RPMI7951 (cell line): ENCODE measurements at regions not wholly inside any gene's neighbourhood (a gene's known extent, or its start where the extent isn't known, plus 50 kb on each side); places are given as distances from the start of the nearest gene placed in this dataset.
"Not testable (repeated sequence)": the region's sequence is repeated elsewhere in the genome, so short reads cannot be mapped to it uniquely, and the experiment has no call there.

Source experiments
- DNase-seq: peaks from one replicate; pipeline ENCODE4 v3.0.0-alpha.2; 2012; ENCODE audit warnings: low read depth

DNA sequence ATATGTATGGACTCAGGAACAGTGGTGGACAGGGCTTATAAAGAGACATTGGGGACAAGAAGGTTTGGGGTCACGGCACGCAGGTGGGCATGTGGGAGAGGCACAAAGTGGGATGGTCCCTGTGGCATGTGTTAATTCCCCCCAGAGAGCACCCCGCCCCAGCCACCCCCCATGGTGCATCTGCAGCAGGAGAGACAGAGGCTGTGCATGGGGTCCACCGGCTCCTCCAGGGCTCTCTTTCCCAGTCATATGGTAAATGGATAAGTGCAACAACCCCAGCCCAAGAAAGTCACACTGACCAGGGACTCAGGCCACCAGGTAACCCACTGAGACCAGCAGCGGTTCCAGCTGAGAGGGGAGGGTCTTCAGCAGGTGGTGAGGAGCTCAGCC lies 242.1 kb downstream of the BCL11B start:
- no peak for DNase-seq

DNA sequence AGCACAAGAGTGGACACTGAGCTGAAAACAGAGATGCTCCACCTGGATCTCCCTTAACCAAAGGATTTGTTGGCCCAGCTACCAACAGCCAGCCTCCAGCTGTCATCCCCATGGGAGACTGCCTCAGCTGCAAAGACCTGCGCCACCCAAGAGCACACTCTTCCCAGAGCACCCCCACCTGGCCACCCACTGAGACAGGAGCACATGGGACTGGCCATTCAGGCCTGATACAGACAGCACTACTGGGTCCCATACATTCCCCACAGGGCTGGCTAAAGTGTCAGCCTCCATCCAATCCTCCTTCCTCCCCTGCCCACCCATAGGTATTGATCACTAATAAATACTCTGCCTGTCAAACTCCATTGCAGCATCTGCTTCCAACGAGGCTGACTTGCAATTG lies 241.5 kb downstream of the BCL11B start:
- DNase-seq, result no peak

DNA sequence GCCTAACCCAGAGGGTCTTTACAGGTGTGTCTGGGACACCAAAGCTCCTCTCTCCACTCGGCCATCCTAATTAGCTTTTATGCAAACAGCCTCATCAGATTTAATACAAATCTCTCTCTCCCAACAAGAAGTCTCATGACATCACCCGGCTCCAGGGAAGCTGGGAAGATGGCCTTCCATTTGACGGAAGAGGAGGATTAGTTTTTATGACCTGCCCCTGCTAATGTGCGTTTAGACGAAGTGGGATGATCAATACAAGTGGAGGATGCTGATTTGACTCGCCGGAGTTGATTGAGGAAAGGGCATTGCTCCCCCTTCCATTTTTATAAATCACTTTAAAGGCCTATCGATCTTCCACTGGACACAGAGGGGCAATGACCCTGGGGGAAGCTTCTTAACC lies 239.2 kb downstream of the BCL11B start:
- no peak for DNase-seq

DNA sequence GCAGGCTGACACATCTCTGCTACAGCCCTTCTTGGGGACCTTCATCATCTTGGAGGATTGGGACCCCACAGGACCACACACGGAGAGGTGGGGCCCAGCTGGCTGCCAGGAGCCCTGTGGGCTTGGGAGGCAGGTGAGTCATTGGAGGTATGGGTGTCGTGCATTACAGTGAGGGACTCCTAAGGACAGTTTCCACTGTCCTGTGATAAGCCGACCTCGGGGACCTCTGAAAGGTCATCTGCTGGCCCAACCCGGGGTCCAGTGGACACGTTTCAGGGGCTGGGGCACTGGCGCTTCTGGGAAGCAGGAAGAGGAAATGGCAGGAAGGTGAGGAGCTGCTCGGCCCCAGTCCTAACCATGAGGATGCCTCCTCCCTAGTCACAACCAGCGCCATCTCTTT lies 238.0 kb downstream of the BCL11B start:
- no peak for DNase-seq

DNA sequence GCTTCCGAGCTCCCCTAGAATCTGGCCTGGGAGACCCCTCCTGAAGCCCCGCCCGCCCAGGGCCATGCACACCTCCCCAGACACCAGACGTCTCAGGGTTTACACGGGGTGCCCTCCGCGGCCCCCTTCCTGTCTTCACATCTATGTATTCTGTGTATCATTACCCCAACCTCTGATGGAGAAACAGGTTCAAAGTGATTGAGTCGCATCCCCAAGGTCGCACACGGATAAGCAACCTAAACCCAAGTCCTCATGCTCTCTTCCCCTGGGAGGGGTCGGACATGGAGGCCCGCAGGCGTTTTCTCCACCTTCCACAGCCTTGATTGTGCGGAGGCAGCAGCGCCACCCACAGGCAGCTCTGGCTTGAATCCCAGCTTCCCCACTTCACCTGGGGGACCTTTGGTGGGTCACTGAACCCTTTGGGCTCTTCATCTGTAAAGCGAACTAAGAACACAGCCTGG lies 237.3 kb downstream of the BCL11B start:
- DNase-seq, result no peak

DNA sequence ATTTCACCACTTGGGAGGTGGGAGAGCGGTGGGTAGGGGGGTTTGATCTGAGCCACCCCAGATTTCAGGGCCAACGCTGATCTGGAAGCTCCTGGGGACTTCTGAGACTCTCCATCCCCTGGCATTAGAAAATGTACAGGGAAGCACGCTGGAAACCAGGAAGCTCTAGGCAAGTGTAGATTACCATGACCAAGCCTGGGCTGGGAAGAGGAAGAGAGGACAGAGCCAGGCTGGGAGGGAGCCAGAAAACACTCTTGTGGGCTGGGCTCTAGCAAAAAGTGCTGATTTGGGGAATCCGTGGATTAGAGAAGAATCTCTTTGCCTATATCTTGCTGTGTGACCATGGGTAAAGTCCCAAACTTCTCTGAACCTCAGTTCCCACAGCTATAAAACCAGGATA lies 236.7 kb downstream of the BCL11B start:
- DNase-seq, result peak; percentile 77

DNA sequence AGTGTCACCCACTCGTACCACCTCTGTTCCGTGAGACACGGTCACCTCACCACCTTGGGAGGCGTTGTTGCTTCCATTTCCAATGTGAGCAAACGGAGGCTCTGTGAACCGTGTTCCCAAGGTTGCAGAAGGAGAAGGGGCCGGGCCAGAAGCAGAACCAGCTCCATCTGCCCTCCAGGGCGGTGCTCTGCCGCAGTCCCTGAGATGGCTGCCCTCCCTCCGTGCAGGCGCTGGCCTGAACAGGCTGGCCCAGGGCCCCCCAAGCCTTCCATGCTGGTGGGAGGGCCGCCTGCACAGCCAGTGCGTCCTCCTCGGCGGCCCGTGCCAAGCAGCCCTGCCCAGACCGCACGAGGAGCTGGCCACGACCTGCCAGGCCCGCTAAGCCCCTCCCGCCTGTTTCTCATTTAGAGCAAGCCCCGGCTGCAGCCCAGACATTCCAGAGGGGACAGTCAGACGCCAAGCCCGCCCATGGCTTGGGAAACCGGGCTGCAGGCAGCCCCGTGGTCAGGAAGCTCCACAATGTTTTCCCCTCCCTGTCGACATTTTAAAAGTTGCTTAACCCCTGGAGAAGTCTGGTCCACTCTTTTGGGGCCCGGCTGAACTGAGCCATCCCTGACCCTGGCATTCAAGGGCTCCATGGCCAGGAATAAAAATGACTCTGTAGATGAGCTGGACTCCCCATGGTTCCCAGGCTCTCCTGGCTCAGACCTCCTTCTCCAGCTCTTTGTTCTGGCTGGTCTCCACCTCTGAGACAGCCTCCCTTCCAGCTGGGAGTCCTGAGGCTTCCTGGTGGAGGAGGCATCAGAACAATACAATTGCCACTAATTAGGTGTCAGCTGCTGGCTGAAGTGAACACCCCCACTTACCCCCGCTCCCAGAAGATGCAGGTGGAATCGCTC lies 236.0 kb downstream of the BCL11B start:
- DNase-seq, result peak; percentile 95

DNA sequence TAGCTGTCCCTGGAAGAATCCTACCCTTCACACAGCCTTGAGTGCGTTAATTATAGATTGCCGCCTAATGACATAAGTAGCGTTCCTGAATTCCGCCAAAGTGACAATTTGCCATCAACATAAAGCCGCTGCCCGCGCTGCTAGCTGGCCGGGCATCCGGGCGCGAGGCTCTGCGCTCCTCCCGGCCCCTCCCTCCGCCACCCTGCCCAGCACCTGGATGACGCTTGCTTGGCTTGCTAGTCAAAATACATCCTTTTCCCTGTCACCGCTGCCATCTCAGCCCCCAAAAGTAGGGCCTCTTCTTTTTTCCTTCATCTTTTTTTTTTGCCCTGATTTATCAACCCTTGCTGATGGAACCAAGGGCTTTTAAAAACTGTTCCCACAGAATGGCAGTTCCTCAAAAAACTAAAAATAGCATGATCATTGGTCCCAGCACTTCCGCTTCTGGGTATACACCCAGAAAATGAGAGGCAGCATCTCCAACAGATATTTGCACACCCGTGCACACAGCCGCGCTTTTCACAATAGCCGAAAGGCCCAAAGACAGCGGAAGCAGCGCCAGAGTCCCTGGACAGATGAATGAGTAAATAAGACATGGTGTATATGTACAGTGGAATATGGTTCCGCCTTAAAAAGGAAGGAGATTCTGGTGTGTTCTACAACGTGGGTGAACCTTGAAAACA lies 235.2 kb downstream of the BCL11B start:
- no peak for DNase-seq

DNA sequence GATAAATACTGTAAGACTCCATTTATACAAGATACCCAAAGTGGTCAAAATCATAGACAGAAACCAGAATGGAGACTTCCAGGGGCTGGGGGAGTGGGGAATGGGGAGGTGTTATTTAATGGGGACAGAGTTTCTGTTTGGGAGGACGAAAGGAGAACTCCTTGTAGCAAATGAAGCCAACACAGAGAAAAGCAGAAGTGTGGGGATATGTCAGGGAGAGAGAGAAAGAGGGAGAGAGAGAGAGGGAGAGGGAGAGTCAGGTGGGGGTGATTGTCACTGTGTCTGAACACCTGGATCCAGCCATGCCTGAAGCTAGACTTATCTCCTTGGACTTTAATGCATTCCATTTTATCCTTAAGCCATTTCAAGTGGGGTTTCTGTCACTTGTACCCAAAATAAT lies 234.7 kb downstream of the BCL11B start:
- not testable (repeated sequence) for DNase-seq

DNA sequence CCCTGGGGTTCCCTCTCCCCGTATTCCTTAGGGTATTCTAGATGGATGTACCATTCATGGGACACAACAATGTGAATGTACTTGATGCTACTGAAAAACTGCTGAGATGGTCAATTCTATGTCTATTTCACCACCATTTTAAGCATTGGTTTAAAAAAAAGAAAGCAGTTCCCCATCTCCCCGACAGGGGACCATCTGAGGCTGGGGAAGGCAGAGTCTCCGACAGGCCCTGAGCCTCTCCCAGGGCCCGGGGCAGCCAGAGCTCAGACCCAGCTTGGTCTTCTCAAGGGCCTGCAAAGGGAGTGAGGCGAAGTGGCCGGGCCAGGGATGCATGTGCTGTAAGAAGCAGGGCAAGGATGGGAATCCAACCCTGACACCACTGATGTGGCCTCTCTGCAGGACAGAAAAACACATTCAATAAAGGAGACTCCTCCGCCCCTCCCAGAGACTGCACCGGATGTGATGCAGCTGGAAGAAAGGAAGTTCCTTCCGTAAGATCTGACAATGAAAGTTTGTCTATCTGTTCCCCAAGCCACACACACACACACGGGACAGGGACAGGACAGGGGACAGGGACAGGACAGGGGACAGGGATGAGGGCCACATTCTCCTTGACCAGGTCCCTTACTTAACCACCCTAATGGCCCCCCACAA lies 234.1 kb downstream of the BCL11B start:
- DNase-seq, result peak; percentile 19

DNA sequence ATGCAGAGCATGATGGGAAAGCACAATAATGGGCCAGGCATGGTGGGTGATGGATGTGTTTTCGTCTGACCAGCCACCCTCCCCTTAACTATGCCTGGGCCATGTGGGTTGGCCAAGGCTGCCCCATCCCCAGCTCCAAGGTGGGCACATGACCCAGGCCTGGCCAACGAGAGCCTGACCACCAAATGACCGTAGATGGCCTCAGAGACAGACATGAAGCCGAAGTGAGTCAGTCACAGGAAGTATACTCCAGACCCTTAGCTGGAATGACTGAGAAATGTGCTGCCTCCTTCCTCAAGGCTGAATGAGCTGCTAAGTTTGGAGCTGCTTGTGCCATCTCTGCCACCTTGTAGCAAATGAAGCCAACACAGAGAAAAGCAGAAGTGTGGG lies 233.6 kb downstream of the BCL11B start:
- peak; percentile 84 for DNase-seq

DNA sequence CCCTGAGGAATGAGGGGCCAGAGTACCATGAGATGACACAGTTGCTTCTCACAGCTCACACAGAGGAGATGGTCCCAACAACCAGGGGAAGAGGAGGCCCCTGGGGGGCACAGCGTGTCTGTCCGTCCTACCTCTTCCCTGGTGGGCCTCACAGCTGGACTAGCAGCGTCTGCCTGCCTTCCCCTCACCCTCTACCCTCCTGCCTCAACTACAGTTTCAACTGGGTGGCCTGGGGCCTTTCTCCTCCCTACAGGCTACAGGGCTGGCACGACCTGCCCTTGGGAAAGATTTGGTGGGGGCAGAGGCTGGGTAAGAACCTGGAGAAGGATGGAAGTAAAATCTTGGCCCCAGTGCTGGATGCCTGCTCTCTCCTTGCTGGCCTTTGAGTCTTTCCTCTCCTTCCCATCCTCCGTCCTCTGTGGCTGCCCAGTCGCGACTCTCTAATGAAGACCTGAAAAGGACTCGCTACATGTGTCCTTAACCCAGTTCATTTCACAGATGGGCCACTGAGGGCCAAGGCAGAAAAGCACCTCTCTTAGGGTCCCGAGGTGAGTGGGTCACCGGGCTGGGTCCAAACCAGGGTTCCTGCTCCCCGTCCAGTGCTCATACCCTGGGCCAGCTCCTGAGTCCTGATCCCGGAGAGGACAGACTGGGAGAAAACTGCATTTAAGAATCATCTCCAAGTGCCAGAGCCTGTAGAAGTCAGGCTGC lies 232.5 kb downstream of the BCL11B start:
- no peak for DNase-seq

DNA sequence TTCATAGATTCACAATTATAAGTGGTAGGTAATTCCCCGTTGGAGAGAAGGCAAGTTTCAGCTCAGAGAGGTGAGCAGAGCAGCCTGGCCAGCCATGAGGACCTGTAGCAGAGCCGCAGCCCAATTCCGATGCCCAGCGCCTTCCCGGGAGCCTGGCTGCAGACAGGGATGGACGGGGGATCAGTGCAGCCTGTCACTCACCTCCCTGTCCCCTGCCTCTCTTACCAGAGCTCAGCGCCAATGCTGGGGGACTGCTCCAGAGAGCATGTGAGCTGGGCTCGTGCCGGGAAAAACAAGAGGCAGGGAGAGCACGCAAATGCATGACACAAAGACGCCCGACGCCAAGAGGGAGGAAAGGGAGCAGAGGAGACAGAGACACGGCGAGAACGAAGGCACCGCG lies 231.9 kb downstream of the BCL11B start:
- DNase-seq, result no peak

DNA sequence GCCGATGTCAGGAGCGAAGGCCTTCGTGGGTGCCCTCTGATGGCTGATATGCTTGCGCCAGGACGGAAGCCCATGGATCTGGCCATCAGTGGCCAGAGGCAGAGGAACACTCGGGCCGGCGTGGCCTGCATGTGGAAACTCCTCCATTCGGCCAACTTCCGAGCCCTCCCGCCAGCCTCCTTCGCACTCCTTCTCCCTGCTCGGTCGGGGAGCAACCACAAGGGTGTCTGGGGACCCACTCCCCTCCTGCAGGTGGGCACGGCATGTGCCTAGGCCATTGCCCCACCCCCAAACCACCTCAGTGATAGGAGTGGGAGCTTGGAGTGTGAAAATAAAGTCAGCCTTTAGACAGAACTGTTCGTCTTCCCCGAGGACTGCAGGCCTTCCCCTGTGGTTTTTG lies 231.3 kb downstream of the BCL11B start:
- no peak for DNase-seq

DNA sequence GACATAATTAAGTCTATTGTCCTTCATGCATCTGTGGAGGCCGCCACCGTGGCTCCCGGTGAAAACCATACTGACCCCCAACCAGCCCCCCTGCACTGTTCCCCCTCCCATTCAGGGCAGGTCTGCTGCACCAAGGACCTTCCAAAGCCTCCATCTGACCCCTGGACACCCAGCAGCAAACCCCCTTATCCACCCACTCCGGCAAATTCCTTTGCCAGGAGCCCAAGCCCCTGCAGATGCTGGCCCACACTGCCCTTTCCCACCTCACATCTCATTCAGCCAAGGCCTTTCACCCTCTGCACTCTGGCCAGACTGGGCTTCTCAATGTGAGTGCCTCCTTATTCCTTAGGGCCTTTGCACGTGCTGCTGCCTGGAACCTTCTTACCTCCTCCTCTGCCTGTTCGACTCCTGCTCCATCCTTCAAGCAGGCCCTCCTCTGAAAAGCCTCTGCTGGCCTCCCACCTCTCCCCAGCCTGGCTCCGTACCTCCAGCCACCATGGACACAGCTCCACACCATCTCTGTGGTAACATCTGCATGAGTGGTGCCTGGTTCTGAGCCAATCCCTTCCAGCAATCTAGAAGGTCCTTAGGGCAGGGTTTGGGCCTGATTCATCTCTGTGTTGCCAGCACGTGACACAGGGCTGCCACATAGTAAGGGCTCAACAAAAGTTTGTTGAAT lies 230.7 kb downstream of the BCL11B start:
- peak; percentile 59 for DNase-seq

DNA sequence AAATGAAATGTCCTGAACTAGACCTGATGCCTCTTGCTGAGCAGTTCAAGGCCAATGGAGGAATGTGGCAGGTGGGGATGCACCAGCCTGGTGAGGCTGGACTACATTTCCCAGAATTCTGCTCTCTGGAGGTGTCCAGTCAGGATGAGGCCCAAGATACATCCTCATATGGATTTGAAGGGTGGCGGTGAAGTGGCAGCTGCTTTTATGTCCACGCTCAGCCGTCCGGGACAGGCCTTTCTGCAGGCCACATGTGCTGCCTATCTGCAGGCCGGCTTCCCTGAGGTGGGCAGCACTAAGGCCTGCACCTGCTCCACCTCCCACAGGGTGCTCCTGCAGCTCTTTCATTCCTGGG lies 230.2 kb downstream of the BCL11B start:
- no peak for DNase-seq

DNA sequence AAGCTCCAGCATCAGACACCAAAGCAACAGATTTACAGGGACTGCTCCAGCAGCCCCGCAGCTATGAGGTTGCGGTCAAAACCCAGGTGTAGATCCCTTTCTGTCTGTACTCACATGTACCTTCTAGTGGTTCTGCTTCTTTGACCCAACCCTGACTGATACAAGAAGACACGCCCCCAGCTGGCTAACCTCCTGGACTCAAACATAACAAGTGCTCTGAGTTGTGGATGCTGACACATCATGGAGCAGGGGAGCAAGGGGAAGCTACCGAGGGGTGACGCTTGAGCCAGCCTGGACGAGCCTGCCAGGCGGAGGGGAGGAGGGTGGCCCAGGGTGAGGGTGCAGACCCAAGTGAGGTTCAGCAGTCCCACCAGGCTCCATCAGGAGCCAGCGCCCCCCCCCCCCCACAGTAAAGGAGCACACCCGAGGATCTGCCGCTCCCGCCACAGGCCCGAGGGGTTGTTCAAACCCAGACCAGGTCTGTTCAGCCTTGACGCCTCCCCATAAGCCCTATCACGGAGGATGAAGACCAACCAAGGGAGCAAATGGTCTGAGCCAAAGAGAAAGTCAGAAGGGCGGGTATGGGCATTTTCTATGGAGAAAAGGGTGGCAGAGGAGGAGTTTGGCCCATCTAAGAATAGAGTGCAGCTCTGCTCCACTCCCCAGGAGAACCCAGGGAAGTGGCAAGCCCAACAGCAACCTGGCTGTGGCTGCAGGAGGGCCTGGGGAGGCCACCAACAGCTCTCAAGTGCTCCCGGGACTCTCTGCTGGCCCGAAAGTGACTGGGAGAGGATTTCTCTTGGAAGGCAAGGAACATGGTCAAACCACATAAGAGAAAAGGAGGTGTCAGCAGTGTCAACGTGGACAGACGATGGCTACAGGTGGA lies 229.4 kb downstream of the BCL11B start:
- no peak for DNase-seq

DNA sequence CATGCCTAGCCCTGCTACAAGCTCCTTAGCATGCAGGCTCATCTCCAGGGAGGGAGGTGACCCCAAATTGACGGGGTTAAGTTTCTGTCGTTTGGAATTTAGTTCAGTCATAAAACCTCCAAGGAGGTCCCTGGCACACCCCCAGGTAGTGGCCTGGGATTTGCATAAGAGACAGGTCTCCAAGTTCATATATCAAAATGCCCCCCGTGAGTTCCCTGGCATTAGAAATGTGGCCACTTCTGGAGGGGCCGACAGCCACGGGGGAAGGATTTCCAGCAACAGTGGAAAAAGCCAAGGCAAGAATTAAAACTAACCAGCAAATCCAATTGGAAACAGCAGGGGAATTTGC lies 228.8 kb downstream of the BCL11B start:
- no peak for DNase-seq

DNA sequence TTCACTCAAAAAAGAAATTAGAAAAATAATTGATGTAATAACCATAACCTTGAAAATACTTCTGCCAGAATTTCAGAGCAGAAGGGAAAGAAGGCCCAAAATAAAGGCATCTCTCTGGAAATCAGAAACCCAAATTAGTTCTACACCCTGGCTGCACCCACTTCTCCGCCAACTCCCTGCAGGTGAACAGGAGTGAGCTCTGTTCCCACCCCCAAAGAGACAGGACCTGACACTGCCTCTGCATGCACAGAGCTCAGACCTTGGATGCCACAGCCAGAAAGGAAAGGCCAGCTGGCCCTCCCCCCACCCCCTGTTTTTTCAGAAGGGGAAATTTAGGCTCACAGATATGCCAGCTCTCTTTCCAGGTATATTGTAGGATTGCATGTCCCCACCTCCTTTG lies 228.2 kb downstream of the BCL11B start:
- no peak for DNase-seq

DNA sequence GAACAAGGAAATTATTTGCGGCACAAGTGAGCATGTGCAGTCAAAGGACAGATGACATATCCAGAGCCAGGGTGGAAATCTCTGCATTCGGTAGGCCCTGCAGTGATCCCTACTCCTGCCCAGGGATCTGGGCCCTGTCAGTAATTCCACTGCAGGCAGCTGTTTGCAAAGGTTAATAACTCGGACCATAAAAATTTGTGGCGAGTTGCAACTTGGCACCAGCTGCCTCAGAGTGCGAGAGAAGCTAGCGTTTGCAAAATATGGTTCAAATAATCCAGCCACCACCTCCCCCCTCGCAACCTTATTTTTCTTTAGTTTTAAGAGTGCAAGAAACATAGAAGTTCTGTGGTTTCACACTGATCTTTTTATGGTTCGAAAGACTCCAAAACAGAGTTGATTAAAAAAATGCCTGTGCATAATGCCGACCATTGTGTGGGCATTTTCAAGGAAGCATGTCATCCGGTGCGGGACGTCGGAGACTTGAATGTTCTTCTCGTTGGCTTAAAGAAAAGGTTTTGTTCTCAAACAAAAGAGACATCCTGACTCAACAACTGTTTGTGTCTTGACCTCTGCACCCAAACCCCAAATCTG lies 224.5 kb downstream of the BCL11B start:
- DNase-seq, result peak; percentile 17
